PC-9 (cell line): ENCODE measurements at regions not wholly inside any gene's neighbourhood (a gene's known extent, or its start where the extent isn't known, plus 50 kb on each side); places are given as distances from the start of the nearest gene placed in this dataset.

Source experiments
- BruUV-seq: library from RNA; stranded (reverse); fragments of 400-500 nt; replicated peaks from 2 replicates; lab custom pipeline; 2021; lab: Mats Ljungman, UMichigan
- CTCF ChIA-PET: fragments of 300-600 bp; sonication (Branson Sonifier 250); formaldehyde crosslinking; loops from one replicate; lab custom pipeline; 2022; ENCODE audit warnings: antibody characterized with exemption; lab: Charles Lee
- POLR2A ChIA-PET: fragments of 300-600 bp; sonication (Branson Sonifier 250); formaldehyde crosslinking; loops from one replicate; lab custom pipeline; 2022; ENCODE audit warnings: antibody characterized with exemption; ENCODE audit not compliant: unreplicated experiment; lab: Charles Lee
- DNase-seq, 2 experiments: peaks; one replicate each; pipeline versions ENCODE4 v3.0.0 to v3.0.0-alpha.2; 2015 to 2022; ENCODE audit warnings: mixed read lengths in 1 of 2
- H2AFZ ChIP-seq: fragments of 200-600 bp; sonication (generic); 2 replicates; pipeline ENCODE4 v1.8.1; 2017; ENCODE audit warnings: antibody characterized with exemption
- H3F3A ChIP-seq: fragments of 200-600 bp; sonication (generic); 2 replicates; pipeline ENCODE4 v1.8.1; 2017; ENCODE audit warnings: antibody characterized with exemption, mild to moderate bottlenecking, low read depth; ENCODE audit not compliant: insufficient read depth
- H3K27ac ChIP-seq: fragments of 200-600 bp; sonication (generic); 2 replicates; pipeline ENCODE4 v1.6.1; 2016; ENCODE audit warnings: mixed run types
- H3K27me3 ChIP-seq: fragments of 200-600 bp; sonication (generic); 2 replicates; pipeline ENCODE4 v1.6.1; 2016; ENCODE audit warnings: low read depth, mixed run types; ENCODE audit not compliant: insufficient read depth
- H3K36me3 ChIP-seq: fragments of 200-600 bp; sonication (generic); 2 replicates; pipeline ENCODE4 v1.6.1; 2016; ENCODE audit warnings: low read depth, mixed run types
- H3K4me1 ChIP-seq: fragments of 200-600 bp; sonication (generic); replicated peaks from 2 replicates; pipeline ENCODE4 v1.6.1; 2016; ENCODE audit warnings: mixed run types; ENCODE audit not compliant: insufficient read depth
- H3K4me2 ChIP-seq: fragments of 200-600 bp; sonication (generic); 2 replicates; pipeline ENCODE4 v1.6.1; 2017; ENCODE audit warnings: mixed run types
- H3K4me3 ChIP-seq: fragments of 200-600 bp; sonication (generic); 2 replicates; pipeline ENCODE4 v1.6.1; 2016; ENCODE audit warnings: mixed run types
- H3K79me2 ChIP-seq: fragments of 200-600 bp; sonication (generic); 2 replicates; pipeline ENCODE4 v1.6.1; 2017; ENCODE audit warnings: low read depth, mixed run types
- H3K9me2 ChIP-seq: fragments of 200-600 bp; sonication (generic); 2 replicates; pipeline ENCODE4 v1.8.1; 2017; ENCODE audit warnings: mild to moderate bottlenecking; ENCODE audit not compliant: insufficient read depth
- H3K9me3 ChIP-seq: fragments of 200-600 bp; sonication (generic); 2 replicates; pipeline ENCODE4 v1.8.1; 2016; ENCODE audit warnings: low read depth; ENCODE audit not compliant: insufficient read depth
- H4K20me1 ChIP-seq: fragments of 200-600 bp; sonication (generic); 2 replicates; pipeline ENCODE4 v1.8.1; 2017; ENCODE audit not compliant: insufficient read depth
- CTCF ChIP-seq: fragments of 200-600 bp; sonication (generic); conservative IDR thresholded peaks from 2 replicates; pipeline ENCODE4 v1.6.1; 2017; ENCODE audit warnings: mixed run types, antibody characterized with exemption, mild to moderate bottlenecking, moderate library complexity
- EZH2 ChIP-seq: fragments of 200-600 bp; sonication (generic); IDR thresholded peaks from 2 replicates; pipeline ENCODE4 v1.8.0; 2017; ENCODE audit warnings: antibody characterized with exemption, low read depth
- intact Hi-C: fragments of 100-400 bp; cut with micrococcal nuclease; formaldehyde crosslinking; loops from one replicate; pipeline ENCODE4 v1.10.0; 2022; ENCODE audit not compliant: unreplicated experiment

GRCh38 chr3:64805978-64806377, 118.2 kb upstream of the ADAMTS9 start:
- no TSS peak for BruUV-seq
- Histone ChIP-seq H3K9me3 (no peaks in the 10 kb centered on the region), H3K4me3 (no peak overlapping the region), H3K79me2 (no peaks in the 10 kb centered on the region), H3K27ac (no peak overlapping the region), H3K36me3 (no peaks in the 10 kb centered on the region), H3K4me1 (no peaks in the 10 kb centered on the region), H3K27me3 (no peaks in the 10 kb centered on the region), H4K20me1 (no peaks in the 10 kb centered on the region), H2AFZ (no peak overlapping the region), H3K9me2 (no peaks in the 10 kb centered on the region), H3K4me2 (no peak overlapping the region), H3F3A (no peaks in the 10 kb centered on the region)
- no peak for DNase-seq
- POLR2A ChIA-PET, result no interaction called here
- intact Hi-C loops, result no loop called here
- TF ChIP-seq EZH2, result no peak
- TF ChIP-seq CTCF, result no peak
- CTCF ChIA-PET, result no interaction called here

DNA sequence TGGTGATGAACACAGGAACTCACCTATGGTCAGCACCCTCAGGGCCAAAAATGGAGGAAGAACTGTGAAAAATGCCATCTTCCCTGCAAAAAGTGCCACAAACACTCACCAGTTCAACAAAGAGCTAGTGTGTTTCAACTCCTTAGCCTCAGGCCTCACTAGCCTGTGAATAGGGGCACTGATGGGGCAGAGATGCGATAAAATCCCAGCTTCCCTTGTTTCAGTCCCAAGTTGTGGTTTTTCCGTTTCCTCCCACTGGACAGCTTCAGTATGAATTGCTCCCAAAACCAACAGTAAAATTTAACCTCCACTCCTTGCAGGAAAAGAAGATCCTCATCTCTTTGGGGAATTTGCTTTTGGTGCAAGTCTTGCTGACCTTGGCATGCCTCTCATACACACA, 117.4 kb upstream of the ADAMTS9 start:
- Histone ChIP-seq H3F3A (no peaks in the 10 kb centered on the region), H3K9me3 (no peaks in the 10 kb centered on the region), H3K36me3 (no peaks in the 10 kb centered on the region), H3K79me2 (no peaks in the 10 kb centered on the region), H2AFZ (no peak overlapping the region), H3K4me2 (no peak overlapping the region), H3K27ac (no peak overlapping the region), H3K27me3 (no peaks in the 10 kb centered on the region), H3K9me2 (no peaks in the 10 kb centered on the region), H3K4me1 (no peaks in the 10 kb centered on the region), H4K20me1 (no peaks in the 10 kb centered on the region), H3K4me3 (no peak overlapping the region)
- intact Hi-C loops, result no loop called here
- ChIA-PET POLR2A (no interaction called here), CTCF (no interaction called here)
- no TSS peak for BruUV-seq
- no peak for DNase-seq
- TF ChIP-seq EZH2 (no peak), CTCF (no peak)

GRCh38 chr3:64803469-64803868, 115.7 kb upstream of the ADAMTS9 start:
- Histone ChIP-seq H3K4me3 (no peak overlapping the region), H3K27me3 (no peaks in the 10 kb centered on the region), H3K9me3 (no peaks in the 10 kb centered on the region), H2AFZ (no peak overlapping the region), H3K4me1 (no peaks in the 10 kb centered on the region), H3K4me2 (no peak overlapping the region), H3K79me2 (no peaks in the 10 kb centered on the region), H4K20me1 (no peaks in the 10 kb centered on the region), H3F3A (no peaks in the 10 kb centered on the region), H3K9me2 (no peaks in the 10 kb centered on the region), H3K36me3 (no peaks in the 10 kb centered on the region), H3K27ac (no peak overlapping the region)
- TF ChIP-seq EZH2, result no peak
- intact Hi-C loops, result no loop called here
- no TSS peak for BruUV-seq
- POLR2A ChIA-PET, result no interaction called here
- CTCF ChIA-PET, result no interaction called here
- DNase-seq, result no peak

GRCh38 chr3:64802460-64802859, 114.7 kb upstream of the ADAMTS9 start:
- POLR2A ChIA-PET, result no interaction called here
- Histone ChIP-seq H2AFZ (no peak overlapping the region), H3K36me3 (no peaks in the 10 kb centered on the region), H3K27ac (no peak overlapping the region), H3K79me2 (no peaks in the 10 kb centered on the region), H3K4me2 (no peak overlapping the region), H3K4me3 (no peak overlapping the region), H3K9me3 (no peaks in the 10 kb centered on the region), H3K9me2 (no peaks in the 10 kb centered on the region), H3K27me3 (no peaks in the 10 kb centered on the region), H4K20me1 (no peaks in the 10 kb centered on the region), H3K4me1 (no peaks in the 10 kb centered on the region), H3F3A (no peaks in the 10 kb centered on the region)
- CTCF ChIA-PET, result no interaction called here
- intact Hi-C loops, result no loop called here
- BruUV-seq, result no TSS peak
- no peak for TF ChIP-seq CTCF
- no peak for TF ChIP-seq EZH2
- DNase-seq, result no peak
